ENCODE measurements at regions not wholly inside any gene's neighbourhood (a gene's known extent, or its start where the extent isn't known, plus 50 kb on each side); places are given as distances from the start of the nearest gene placed in this dataset.
"Not testable (repeated sequence)": the region's sequence is repeated elsewhere in the genome, so short reads cannot be mapped to it uniquely, and the experiment has no call there.

DNA sequence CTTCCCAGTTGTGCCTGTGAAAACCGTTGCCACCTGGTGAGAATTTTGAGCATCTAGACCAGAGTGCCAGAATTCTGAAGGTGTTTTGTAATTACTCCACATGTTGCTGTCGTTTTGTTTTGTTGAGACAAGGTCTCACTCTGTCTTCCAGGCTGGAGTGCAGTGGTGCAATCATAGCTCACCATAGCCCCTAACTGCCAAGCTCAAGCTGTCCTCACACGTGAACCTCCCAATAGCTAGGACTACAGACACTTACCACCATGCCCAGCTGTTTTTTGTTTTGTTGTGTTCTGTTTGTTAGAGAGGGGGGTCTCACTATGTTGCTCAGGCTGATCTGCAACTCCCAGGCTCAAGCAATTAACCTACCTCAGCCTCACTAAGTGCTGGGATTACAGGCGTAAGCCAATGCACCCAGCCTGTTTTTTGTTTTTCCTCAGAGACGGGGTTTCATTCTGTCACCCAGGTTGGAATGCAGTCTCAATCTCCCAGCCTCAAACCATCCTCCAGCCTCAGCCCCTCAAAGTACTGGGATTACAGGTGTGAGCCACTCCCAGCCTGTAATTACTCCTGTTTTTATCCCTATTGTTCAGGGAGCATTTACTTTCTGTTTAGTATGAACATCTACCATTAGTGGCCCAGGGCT lies 121.1 kb upstream of the DMRT1 start:
- Histone ChIP-seq H3K4me1 (peaks cover 26% of the 10 kb centered on the region), H3K27ac (no peak overlapping the region), H3K9me3 (no peaks in the 10 kb centered on the region), H3K4me3 (no peak overlapping the region), H3K27me3 (ENCODE audit: low read depth) (no peaks in the 10 kb centered on the region), H3K36me3 (no peaks in the 10 kb centered on the region)
- intact Hi-C loops (cut with DNase I) = no loop called here
- DNase-seq (no peak), ATAC-seq (no peak)
- TF ChIP-seq, protein P1, sequence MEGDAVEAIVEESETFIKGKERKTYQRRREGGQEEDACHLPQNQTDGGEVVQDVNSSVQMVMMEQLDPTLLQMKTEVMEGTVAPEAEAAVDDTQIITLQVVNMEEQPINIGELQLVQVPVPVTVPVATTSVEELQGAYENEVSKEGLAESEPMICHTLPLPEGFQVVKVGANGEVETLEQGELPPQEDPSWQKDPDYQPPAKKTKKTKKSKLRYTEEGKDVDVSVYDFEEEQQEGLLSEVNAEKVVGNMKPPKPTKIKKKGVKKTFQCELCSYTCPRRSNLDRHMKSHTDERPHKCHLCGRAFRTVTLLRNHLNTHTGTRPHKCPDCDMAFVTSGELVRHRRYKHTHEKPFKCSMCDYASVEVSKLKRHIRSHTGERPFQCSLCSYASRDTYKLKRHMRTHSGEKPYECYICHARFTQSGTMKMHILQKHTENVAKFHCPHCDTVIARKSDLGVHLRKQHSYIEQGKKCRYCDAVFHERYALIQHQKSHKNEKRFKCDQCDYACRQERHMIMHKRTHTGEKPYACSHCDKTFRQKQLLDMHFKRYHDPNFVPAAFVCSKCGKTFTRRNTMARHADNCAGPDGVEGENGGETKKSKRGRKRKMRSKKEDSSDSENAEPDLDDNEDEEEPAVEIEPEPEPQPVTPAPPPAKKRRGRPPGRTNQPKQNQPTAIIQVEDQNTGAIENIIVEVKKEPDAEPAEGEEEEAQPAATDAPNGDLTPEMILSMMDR (IDR thresholded peaks at IDR 0.05) = no peak

DNA sequence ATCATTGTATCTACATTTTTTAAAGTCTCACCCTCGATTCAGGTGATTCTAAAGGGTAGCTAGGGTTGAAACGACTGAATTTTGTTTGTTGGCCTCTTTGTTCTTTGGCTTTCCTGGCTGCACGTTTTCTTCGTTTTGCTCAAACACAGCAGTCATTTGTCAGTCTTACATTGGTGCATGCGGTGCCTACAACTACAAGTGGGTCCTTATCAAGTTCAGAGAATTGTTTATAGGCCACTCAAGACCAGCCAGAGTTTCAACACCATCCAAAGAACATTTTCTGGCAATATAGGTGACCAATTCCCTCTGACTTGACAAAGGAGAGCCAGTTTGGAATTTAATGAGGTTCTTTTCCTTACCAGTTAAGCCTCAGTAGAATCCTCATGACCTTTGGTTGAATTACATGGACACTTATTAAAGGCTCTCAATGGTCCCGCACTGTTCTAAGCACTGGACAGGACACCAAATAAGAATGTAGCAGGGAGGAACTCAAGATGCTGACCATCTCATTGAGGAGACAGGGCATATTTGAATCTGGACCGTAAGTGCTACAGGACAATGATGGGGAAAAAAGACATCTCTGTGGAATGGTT lies 119.0 kb upstream of the DMRT1 start:
- Histone ChIP-seq H3K4me3 (no peak overlapping the region), H3K4me1 (peaks cover 18% of the 10 kb centered on the region), H3K9me3 (no peaks in the 10 kb centered on the region), H3K36me3 (no peaks in the 10 kb centered on the region), H3K27me3 (ENCODE audit: low read depth) (no peaks in the 10 kb centered on the region), H3K27ac (no peak overlapping the region)
- intact Hi-C loops (cut with DNase I) = no loop called here
- DNase-seq = no peak
- ATAC-seq = peak; percentile 85 to 92
- TF ChIP-seq, protein P1 (IDR thresholded peaks at IDR 0.05) = no peak

DNA sequence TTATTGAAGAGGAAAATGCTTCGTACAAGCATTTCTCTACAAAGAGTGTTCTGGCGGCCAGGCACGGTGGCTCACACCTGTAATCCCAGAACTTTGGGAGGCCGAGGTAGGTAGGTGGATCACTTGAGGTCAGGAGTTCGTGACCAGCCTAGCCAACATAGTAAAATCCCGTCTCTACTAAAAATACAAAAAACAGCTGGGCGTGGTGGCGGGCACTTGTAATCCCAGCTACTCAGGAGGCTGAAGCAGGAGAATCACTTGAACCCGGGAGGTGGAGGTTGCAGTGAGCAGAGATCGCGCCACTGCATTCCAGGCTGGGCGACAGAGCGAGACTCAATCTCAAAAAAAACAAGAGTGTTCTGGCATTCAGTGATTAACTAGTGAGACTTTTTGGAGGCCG lies 117.0 kb upstream of the DMRT1 start:
- H3K27me3 ChIP-seq (ENCODE audit: low read depth); H3K4me3 ChIP-seq; ATAC-seq; H3K36me3 ChIP-seq; H3K9me3 ChIP-seq; intact Hi-C loops (cut with DNase I); DNase-seq; H3K27ac ChIP-seq: not testable (repeated sequence)
- H3K4me1 ChIP-seq = peaks cover 18% of the 10 kb centered on the region

GRCh38 chr9:726005-726404 lies 115.5 kb upstream of the DMRT1 start:
- intact Hi-C loops (cut with DNase I) = no loop called here
- Histone ChIP-seq H3K36me3 (peaks cover 9% of the 10 kb centered on the region), H3K27ac (no peak overlapping the region), H3K9me3 (no peaks in the 10 kb centered on the region), H3K4me1 (peaks cover 6% of the 10 kb centered on the region), H3K4me3 (no peak overlapping the region), H3K27me3 (ENCODE audit: low read depth) (no peaks in the 10 kb centered on the region)
- ATAC-seq = no peak
- TF ChIP-seq, protein P1 (IDR thresholded peaks at IDR 0.05) = no peak
- no peak for DNase-seq

DNA sequence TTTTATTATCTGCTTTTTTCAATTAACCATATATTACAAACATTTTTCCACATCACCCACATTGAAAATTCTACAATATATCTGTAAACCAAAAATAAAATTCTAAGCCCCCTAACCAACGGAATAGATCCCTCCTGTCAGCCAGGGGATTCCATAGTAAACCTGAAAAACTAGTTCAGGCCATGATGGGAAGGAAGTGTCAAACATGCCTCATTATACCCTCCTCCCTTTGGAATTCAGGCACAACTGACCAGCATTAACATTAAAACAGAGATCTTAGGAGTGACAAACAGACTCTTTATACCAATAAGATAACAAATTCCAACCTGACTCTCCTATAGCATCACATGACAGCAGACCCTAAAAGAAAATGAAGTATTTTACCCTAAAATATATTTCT lies 113.7 kb upstream of the DMRT1 start:
- H3K27ac ChIP-seq = no peak overlapping the region
- H3K9me3 ChIP-seq = no peaks in the 10 kb centered on the region
- no peak overlapping the region for H3K4me3 ChIP-seq
- intact Hi-C loops (cut with DNase I) = no loop called here
- H3K36me3 ChIP-seq = peaks cover 27% of the 10 kb centered on the region
- no peaks in the 10 kb centered on the region for H3K27me3 ChIP-seq (ENCODE audit: low read depth)
- TF ChIP-seq, protein P1 (IDR thresholded peaks at IDR 0.05) = no peak
- no peak for ATAC-seq
- H3K4me1 ChIP-seq = peaks cover 3% of the 10 kb centered on the region
- DNase-seq = no peak

- no peaks in the 10 kb centered on the region for H3K27me3 ChIP-seq (ENCODE audit: low read depth)
- DNase-seq (no peak), ATAC-seq (no peak)
- no peaks in the 10 kb centered on the region for H3K9me3 ChIP-seq
- no peak overlapping the region for H3K4me3 ChIP-seq
- no peaks in the 10 kb centered on the region for H3K4me1 ChIP-seq
- H3K36me3 ChIP-seq = peaks cover 34% of the 10 kb centered on the region
- H3K27ac ChIP-seq = no peak overlapping the region
- intact Hi-C loops (cut with DNase I) = no loop called here
- TF ChIP-seq, protein P1 (IDR thresholded peaks at IDR 0.05) = no peak
Observed at GRCh38 chr9:728535-728934, 113.0 kb upstream of the DMRT1 start.

Data from lower lobe of right lung (tissue), 2 donors.